DMS 273 (cell line): ENCODE measurements at regions not wholly inside any gene's neighbourhood (a gene's known extent, or its start where the extent isn't known, plus 50 kb on each side); places are given as distances from the start of the nearest gene placed in this dataset.

ENCODE experiments used
- DNase-seq: peaks from one replicate; lab custom pipeline; 2025; ENCODE audit not compliant: unreplicated experiment; lab: John Stamatoyannopoulos, UW

DNA sequence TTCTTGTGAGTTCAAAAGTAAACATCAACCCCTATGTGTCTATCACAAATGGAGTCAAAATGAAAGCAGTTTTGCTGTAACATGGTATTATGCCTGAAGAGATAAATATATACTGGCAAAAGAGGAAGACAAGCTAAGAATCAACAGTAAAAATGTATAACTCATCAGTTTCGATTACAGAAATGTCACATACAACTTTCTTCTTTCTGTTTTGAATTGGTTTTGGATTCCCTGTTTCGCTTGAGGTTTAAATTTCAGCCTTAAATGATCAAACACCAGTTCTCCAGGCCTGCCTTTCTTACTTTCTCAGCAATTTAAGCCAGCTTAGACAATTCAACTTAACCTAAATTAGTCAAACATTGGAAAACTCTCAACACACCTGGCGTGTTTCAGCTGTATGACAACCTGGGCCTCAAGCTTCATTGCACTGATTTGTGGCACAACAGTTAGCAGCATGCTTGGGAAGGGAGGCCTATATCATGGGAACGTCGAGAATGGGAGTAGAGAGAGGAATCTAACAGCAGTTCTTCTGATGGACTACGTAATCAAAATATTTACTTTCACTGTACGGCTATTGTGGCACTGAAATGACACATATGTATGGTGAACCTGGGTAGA, 51.9 kb upstream of the MARCKS start:
- DNase-seq: no peak

DNA sequence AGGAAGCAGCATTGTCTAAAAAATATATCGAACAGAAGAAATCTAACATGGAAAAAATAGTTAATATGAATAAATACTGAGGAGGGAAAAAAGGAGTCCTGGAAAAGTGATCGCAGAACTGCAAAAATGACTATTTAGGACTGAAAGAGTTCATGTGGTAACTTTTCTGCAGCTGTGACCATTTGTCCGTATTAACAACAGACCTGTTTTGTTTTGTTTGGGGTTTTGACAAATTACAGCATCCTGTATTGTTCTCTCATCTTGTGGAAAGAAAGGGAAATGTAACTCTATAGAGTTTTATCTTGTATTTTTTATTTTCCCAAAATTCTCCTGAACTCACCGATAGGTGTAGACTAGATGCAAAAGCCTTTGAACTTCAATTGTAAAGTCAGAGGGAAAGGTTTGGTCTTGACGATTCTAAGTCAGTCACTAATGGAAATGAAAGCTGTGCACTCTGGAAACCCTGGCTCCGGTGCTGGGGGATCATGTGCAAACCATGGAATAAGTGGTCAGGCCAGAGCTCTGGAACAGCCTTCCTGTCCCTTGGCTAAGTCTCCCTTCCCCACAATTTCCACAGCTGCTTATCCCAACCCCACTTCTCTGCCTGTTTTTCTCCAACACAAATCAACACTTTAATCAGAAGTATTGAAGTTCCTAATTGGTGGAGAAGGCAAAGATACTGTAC, 51.2 kb upstream of the MARCKS start:
- DNase-seq: no peak
